A673 (cell line): ENCODE measurements at regions not wholly inside any gene's neighbourhood (a gene's known extent, or its start where the extent isn't known, plus 50 kb on each side); places are given as distances from the start of the nearest gene placed in this dataset.

Experiments
- CTCF ChIP-seq: fragments of 300-800, 200-600 bp; sonication (generic); conservative IDR thresholded peaks from 2 replicates; pipeline ENCODE4 v1.5.1; 2017; ENCODE audit warnings: low read depth, mild to moderate bottlenecking, antibody characterized with exemption, low read length, moderate library complexity, mixed read lengths
- EZH2 ChIP-seq: fragments of 200-600 bp; sonication (generic); IDR thresholded peaks from 2 replicates; pipeline ENCODE4 v1.6.1; 2017; ENCODE audit warnings: borderline replicate concordance, low read depth, mild to moderate bottlenecking, mixed read lengths, antibody characterized with exemption, low read length; ENCODE audit not compliant: poor library complexity, severe bottlenecking

DNA sequence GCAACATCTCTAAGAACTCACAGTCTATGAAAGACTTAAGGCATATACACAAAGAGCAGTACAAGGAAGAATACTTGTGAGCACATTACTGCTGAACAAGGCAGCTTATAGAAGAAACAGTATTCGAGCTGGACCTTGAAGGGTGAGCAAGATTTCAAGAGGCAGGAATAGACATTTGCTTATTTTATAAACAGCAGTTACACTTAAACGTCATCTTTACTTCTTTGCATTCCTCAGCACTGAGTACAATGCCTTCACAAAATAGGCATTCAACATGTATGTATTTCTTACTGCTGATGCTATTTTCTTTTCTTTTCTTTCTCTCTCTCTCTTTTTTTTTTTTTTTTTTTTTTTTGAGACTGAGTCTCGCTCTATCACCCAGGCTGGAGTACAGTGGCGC, 205.8 kb downstream of the ZIC4 start:
- TF ChIP-seq EZH2 (no peak), CTCF (no peak)
